ENCODE measurements at regions not wholly inside any gene's neighbourhood (a gene's known extent, or its start where the extent isn't known, plus 50 kb on each side); places are given as distances from the start of the nearest gene placed in this dataset.

- DNase-seq (ENCODE audit: low read depth in 1 of 2, low spot score in 1 of 2) = no peak
These were observed 223.9 kb upstream of the FLRT2 start for GRCh38 chr14:85306024-85306423.

- DNase-seq (ENCODE audit: low read depth in 1 of 2, low spot score in 1 of 2) = no peak
These were observed 221.2 kb upstream of the FLRT2 start for GRCh38 chr14:85308531-85309300.

- no peak for DNase-seq (ENCODE audit: low read depth in 1 of 2, low spot score in 1 of 2)
These were observed 219.3 kb upstream of the FLRT2 start for GRCh38 chr14:85310491-85311272.

GRCh38 chr14:85313560-85314207 lies 216.3 kb upstream of the FLRT2 start:
- no peak for DNase-seq (ENCODE audit: low read depth in 1 of 2, low spot score in 1 of 2)

GRCh38 chr14:85315290-85315689 lies 214.7 kb upstream of the FLRT2 start:
- DNase-seq (ENCODE audit: low read depth in 1 of 2, low spot score in 1 of 2) = no peak

- no peak for DNase-seq (ENCODE audit: low read depth in 1 of 2, low spot score in 1 of 2)
These were observed 214.1 kb upstream of the FLRT2 start for GRCh38 chr14:85315733-85316290.

- DNase-seq (ENCODE audit: low read depth in 1 of 2, low spot score in 1 of 2) = no peak
These were observed 213.1 kb upstream of the FLRT2 start for GRCh38 chr14:85316701-85317410.

- DNase-seq (ENCODE audit: low read depth in 1 of 2, low spot score in 1 of 2) = no peak
These were observed 212.4 kb upstream of the FLRT2 start for GRCh38 chr14:85317491-85318021.

- no peak for DNase-seq (ENCODE audit: low read depth in 1 of 2, low spot score in 1 of 2)
These were observed 210.8 kb upstream of the FLRT2 start for GRCh38 chr14:85319101-85319500.

- no peak for DNase-seq (ENCODE audit: low read depth in 1 of 2, low spot score in 1 of 2)
These were observed 209.8 kb upstream of the FLRT2 start for GRCh38 chr14:85319998-85320630.

- no peak for DNase-seq (ENCODE audit: low read depth in 1 of 2, low spot score in 1 of 2)
These were observed 204.6 kb upstream of the FLRT2 start for GRCh38 chr14:85325134-85326017.

GRCh38 chr14:85332401-85332800 lies 197.5 kb upstream of the FLRT2 start:
- no peak for DNase-seq (ENCODE audit: low read depth in 1 of 2, low spot score in 1 of 2)

- no peak for DNase-seq (ENCODE audit: low read depth in 1 of 2, low spot score in 1 of 2)
These were observed 196.6 kb upstream of the FLRT2 start for GRCh38 chr14:85333313-85333712.

- DNase-seq (ENCODE audit: low read depth in 1 of 2, low spot score in 1 of 2) = no peak
These were observed 196.1 kb upstream of the FLRT2 start for GRCh38 chr14:85333841-85334240.

- DNase-seq (ENCODE audit: low read depth in 1 of 2, low spot score in 1 of 2) = no peak
These were observed 195.6 kb upstream of the FLRT2 start for GRCh38 chr14:85334316-85334715.

GRCh38 chr14:85336257-85336656 lies 193.7 kb upstream of the FLRT2 start:
- DNase-seq (ENCODE audit: low read depth in 1 of 2, low spot score in 1 of 2) = no peak

- DNase-seq (ENCODE audit: low read depth in 1 of 2, low spot score in 1 of 2) = no peak
These were observed 193.1 kb upstream of the FLRT2 start for GRCh38 chr14:85336817-85337216.

GRCh38 chr14:85338895-85339294 lies 191.0 kb upstream of the FLRT2 start:
- no peak for DNase-seq (ENCODE audit: low read depth in 1 of 2, low spot score in 1 of 2)

GRCh38 chr14:85342858-85343607 lies 186.9 kb upstream of the FLRT2 start:
- DNase-seq (ENCODE audit: low read depth in 1 of 2, low spot score in 1 of 2) = no peak

Data from activated CD4-positive, alpha-beta T cell treated with anti-CD3 and anti-CD28 coated beads, Interleukin-2, amount 50 U/mL, for 24 hours (primary cell).